GM12878 (cell line): ENCODE measurements at regions not wholly inside any gene's neighbourhood (a gene's known extent, or its start where the extent isn't known, plus 50 kb on each side); places are given as distances from the start of the nearest gene placed in this dataset.

Experiments used
- ATAC-seq: fragments of 200-7000 bp; cut with Tn5 transposase; 3 replicates; pipeline ENCODE4 v1.9.1; 2020; ENCODE audit warnings: mild to moderate bottlenecking, moderate library complexity
- BruUV-seq: library from RNA; stranded (reverse); fragments of 400-500 nt; replicated peaks from 2 replicates; lab custom pipeline; 2021; lab: Mats Ljungman, UMichigan
- CTCF ChIA-PET: fragments of 300-600 bp; sonication (Branson Sonifier 250); formaldehyde crosslinking; extraction: SDS; loops from one replicate; lab custom pipeline; 2021; ENCODE audit warnings: inconsistent platforms; lab: Yijun Ruan, JAX
- POLR2A ChIA-PET: fragments of 350-600 bp; formaldehyde crosslinking; extraction: SDS; loops from one replicate; lab custom pipeline; 2021; ENCODE audit warnings: inconsistent platforms; lab: Charles Lee
- RAD21 ChIA-PET: fragments of 300-600 bp; sonication (Branson Sonifier 250); formaldehyde crosslinking; loops from one replicate; lab custom pipeline; 2023; ENCODE audit warnings: antibody characterized with exemption; ENCODE audit not compliant: unreplicated experiment; lab: Charles Lee
- SMC1A ChIA-PET: fragments of 300-600 bp; sonication (Branson Sonifier 250); formaldehyde crosslinking; loops from one replicate; lab custom pipeline; 2023; ENCODE audit not compliant: unreplicated experiment, uncharacterized antibody; lab: Charles Lee
- DNase-seq: peaks from one replicate; pipeline ENCODE4 v3.0.0-alpha.2; 2011; ENCODE audit warnings: low read depth, low spot score
- FAIRE-seq: peaks from 3 replicates; lab custom pipeline; 2011; peaks lifted over from hg19 to GRCh38; lab: Jason Lieb, UNC
- H2AFZ ChIP-seq: 2 replicates; pipeline ENCODE4 v1.6.0; 2011; ENCODE audit warnings: low read depth, low read length, control low read depth; ENCODE audit not compliant: control insufficient read depth
- H3K27ac ChIP-seq: 2 replicates; pipeline ENCODE4 v1.5.1; 2011; ENCODE audit warnings: control low read depth; ENCODE audit not compliant: control insufficient read depth, insufficient read depth
- H3K27me3 ChIP-seq, 2 experiments: replicated peaks in 1 of 2; 2 replicates each; pipeline versions ENCODE4 v1.6.0 to v1.6.1; 2011; ENCODE audit warnings: low read length in 1 of 2; ENCODE audit not compliant: control insufficient read depth in 2 of 2, insufficient read depth in 2 of 2
- H3K36me3 ChIP-seq, 2 experiments: 2 replicates each; pipeline ENCODE4 v1.5.1; 2011; ENCODE audit warnings: low read length in 1 of 2; ENCODE audit not compliant: control insufficient read depth in 2 of 2, insufficient read depth in 2 of 2
- H3K4me1 ChIP-seq: 2 replicates; pipeline ENCODE4 v1.6.1; 2011; ENCODE audit warnings: mild to moderate bottlenecking, low read length, moderate library complexity, mixed read lengths; ENCODE audit not compliant: control insufficient read depth, insufficient read depth
- H3K4me2 ChIP-seq: 2 replicates; pipeline ENCODE4 v1.6.0; 2011; ENCODE audit warnings: control low read depth; ENCODE audit not compliant: control insufficient read depth, insufficient read depth
- H3K4me3 ChIP-seq: fragments of 200-600 bp; sonication (generic); 2 replicates; pipeline ENCODE4 v1.5.1; 2016
- H3K79me2 ChIP-seq: 2 replicates; pipeline ENCODE4 v1.6.0; 2011; ENCODE audit warnings: low read length; ENCODE audit not compliant: control insufficient read depth, insufficient read depth
- H3K9ac ChIP-seq: 2 replicates; pipeline ENCODE4 v1.8.0; 2011; ENCODE audit warnings: low read length, control low read depth, mixed read lengths; ENCODE audit not compliant: control insufficient read depth, insufficient read depth
- H3K9me3 ChIP-seq: replicated peaks from 3 replicates; pipeline ENCODE4 v1.5.1; 2011; ENCODE audit warnings: mild to moderate bottlenecking, low read length; ENCODE audit not compliant: control insufficient read depth, insufficient read depth
- H4K20me1 ChIP-seq: 2 replicates; pipeline ENCODE4 v1.6.0; 2011; ENCODE audit not compliant: control insufficient read depth, insufficient read depth
- ESRRA ChIP-seq: IDR thresholded peaks from 2 replicates; pipeline ENCODE4 v1.6.1; 2012; ENCODE audit warnings: mild to moderate bottlenecking, low read length, improper control_type of control experiment
- FOS ChIP-seq: IDR thresholded peaks from 3 replicates; pipeline ENCODE4 v1.6.1; 2011; ENCODE audit warnings: borderline replicate concordance; ENCODE audit not compliant: insufficient read length; ENCODE audit errors: extremely low read depth
- IKZF2 ChIP-seq, 2 experiments: fragments of 450-650 bp; IDR thresholded peaks; 2 replicates each; pipeline ENCODE4 v1.6.1; 2017; ENCODE audit warnings: mild to moderate bottlenecking in 2 of 2, moderate library complexity in 2 of 2
- LARP7 ChIP-seq: fragments of 450-650 bp; IDR thresholded peaks from 2 replicates; pipeline ENCODE4 v1.6.1; 2017; ENCODE audit warnings: mild to moderate bottlenecking
- RUNX3 ChIP-seq: IDR thresholded peaks from 2 replicates; pipeline ENCODE4 v1.6.1; 2012; ENCODE audit warnings: low read length, inconsistent platforms
- SMARCA5 ChIP-seq: fragments of 450-650 bp; IDR thresholded peaks from 2 replicates; pipeline ENCODE4 v1.6.1; 2017; ENCODE audit warnings: mild to moderate bottlenecking
- SPI1 ChIP-seq: IDR thresholded peaks from 2 replicates; pipeline ENCODE4 v1.6.1; 2011; ENCODE audit warnings: low read depth, mild to moderate bottlenecking, low read length, moderate library complexity, borderline replicate concordance; ENCODE audit not compliant: insufficient read depth
- SUZ12 ChIP-seq: fragments of 200-600 bp; sonication (generic); IDR thresholded peaks from one replicate; pipeline ENCODE4 v1.6.1; 2018; ENCODE audit warnings: antibody characterized with exemption, mild to moderate bottlenecking; ENCODE audit not compliant: unreplicated experiment
- WGBS: methylation state at CpG from one replicate; pipeline ENCODE4 v1.1.6; 2016; ENCODE audit warnings: low lambda C conversion rate; ENCODE audit not compliant: insufficient replicate concordance, insufficient coverage; ENCODE audit errors: missing lambda C conversion rate; 5-methylcytosine and 5-hydroxymethylcytosine counted together
- in situ Hi-C: fragments of 300-500 bp; cut with MboI; formaldehyde crosslinking; loops from 9 replicates; pipeline ENCODE4 v1.14.3; 2018; ENCODE audit warnings: mixed read lengths
- intact Hi-C: fragments of 100-400 bp; cut with micrococcal nuclease; formaldehyde crosslinking; loops from one replicate; pipeline ENCODE4 v1.14.2; 2022; ENCODE audit not compliant: unreplicated experiment
- TF ChIP-seq, protein P1 (sequence below): fragments of 450-650 bp; IDR thresholded peaks from 2 replicates; pipeline ENCODE4 v1.6.1; 2017; ENCODE audit warnings: low read depth, mild to moderate bottlenecking, moderate library complexity
- TF ChIP-seq, protein P2 (sequence below): IDR thresholded peaks from 2 replicates; pipeline ENCODE4 v1.6.1; 2012; ENCODE audit warnings: low read depth, low read length, improper control_type of control experiment

DNA sequence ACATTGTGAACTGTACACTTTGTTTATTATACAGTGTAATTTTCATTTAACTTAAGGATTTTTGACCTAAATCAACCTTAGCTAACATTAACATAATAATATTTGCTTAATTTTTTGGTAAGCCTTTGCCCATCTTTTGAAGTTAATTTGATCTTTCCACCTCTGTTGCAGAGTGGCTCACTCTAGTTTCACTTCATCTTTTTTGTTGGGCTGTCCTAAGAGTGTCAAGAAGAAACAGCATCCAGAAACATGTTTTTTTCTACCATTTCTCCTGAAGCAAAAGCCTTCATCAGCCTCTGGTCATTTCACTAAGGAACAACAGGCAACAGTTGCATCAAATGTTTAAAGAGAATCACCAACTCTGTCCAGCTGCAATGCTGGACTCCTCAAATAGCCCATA, 824.7 kb downstream of the REEP3 start:
- ChIA-PET CTCF (no interaction called here), SMC1A (no interaction called here), RAD21 (no interaction called here), POLR2A (no interaction called here)
- DNase-seq: no peak
- no TSS peak for BruUV-seq
- no peaks in the 10 kb centered on the region for H3K36me3 ChIP-seq
- intact Hi-C loops (no loop called here), in situ Hi-C loops (no loop called here)
- no peaks in the 10 kb centered on the region for H3K27me3 ChIP-seq
- ATAC-seq: no peak
- H3K4me1 ChIP-seq: no peaks in the 10 kb centered on the region
- no peak overlapping the region for H2AFZ ChIP-seq
- H3K4me2 ChIP-seq: no peak overlapping the region
- H3K79me2 ChIP-seq: no peaks in the 10 kb centered on the region
- H3K27ac ChIP-seq: no peak overlapping the region
- FAIRE-seq: no peak
- peak; percentile 62; the same call in 1 of the 2 replicates for TF ChIP-seq SPI1
- TF ChIP-seq RUNX3: no peak
- no peak overlapping the region for H3K9ac ChIP-seq
- H3K4me3 ChIP-seq: no peak overlapping the region
- H3K9me3 ChIP-seq: no peaks in the 10 kb centered on the region
- no peaks in the 10 kb centered on the region for H4K20me1 ChIP-seq

DNA sequence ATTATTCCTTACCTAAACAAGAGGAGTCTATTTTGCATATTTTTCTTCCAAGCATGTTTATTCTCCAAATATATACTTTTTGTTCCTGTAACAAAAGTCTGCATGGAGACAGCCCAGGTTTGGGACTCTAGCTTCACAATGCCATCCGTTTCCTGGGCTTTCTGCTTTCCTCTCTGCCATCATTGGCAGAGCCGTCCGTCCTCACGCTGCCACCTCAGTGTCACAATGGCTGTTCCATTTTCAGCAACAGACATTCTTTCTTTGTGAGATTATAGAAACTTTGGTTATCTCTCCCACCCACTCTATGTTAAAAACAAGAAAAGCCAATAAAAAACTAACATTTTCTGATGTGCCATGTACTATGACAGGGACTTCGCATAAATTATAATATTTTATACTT, 825.2 kb downstream of the REEP3 start:
- no peak overlapping the region for H2AFZ ChIP-seq
- FAIRE-seq (no peak), ATAC-seq (no peak), DNase-seq (no peak)
- no peaks in the 10 kb centered on the region for H4K20me1 ChIP-seq
- POLR2A ChIA-PET: no interaction called here
- SMC1A ChIA-PET: no interaction called here
- WGBS: 62% methylated on average over 5 of the region's 5 CpGs
- no peaks in the 10 kb centered on the region for H3K79me2 ChIP-seq
- no peaks in the 10 kb centered on the region for H3K27me3 ChIP-seq
- in situ Hi-C loops (no loop called here), intact Hi-C loops (no loop called here)
- CTCF ChIA-PET: no interaction called here
- H3K9ac ChIP-seq: no peak overlapping the region
- TF ChIP-seq IKZF2 (IDR thresholded peaks at IDR 0.05) (no peak), LARP7 (no peak), FOS (no peak), ESRRA (no peak), SUZ12 (no peak), SMARCA5 (no peak)
- TF ChIP-seq, protein P1, sequence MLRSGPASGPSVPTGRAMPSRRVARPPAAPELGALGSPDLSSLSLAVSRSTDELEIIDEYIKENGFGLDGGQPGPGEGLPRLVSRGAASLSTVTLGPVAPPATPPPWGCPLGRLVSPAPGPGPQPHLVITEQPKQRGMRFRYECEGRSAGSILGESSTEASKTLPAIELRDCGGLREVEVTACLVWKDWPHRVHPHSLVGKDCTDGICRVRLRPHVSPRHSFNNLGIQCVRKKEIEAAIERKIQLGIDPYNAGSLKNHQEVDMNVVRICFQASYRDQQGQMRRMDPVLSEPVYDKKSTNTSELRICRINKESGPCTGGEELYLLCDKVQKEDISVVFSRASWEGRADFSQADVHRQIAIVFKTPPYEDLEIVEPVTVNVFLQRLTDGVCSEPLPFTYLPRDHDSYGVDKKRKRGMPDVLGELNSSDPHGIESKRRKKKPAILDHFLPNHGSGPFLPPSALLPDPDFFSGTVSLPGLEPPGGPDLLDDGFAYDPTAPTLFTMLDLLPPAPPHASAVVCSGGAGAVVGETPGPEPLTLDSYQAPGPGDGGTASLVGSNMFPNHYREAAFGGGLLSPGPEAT: no peak
- TF ChIP-seq, protein P2, sequence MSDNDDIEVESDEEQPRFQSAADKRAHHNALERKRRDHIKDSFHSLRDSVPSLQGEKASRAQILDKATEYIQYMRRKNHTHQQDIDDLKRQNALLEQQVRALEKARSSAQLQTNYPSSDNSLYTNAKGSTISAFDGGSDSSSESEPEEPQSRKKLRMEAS: no peak
- RAD21 ChIA-PET: no interaction called here
- H3K36me3 ChIP-seq: no peaks in the 10 kb centered on the region
- no peak overlapping the region for H3K27ac ChIP-seq
- no TSS peak for BruUV-seq
- H3K4me1 ChIP-seq: no peaks in the 10 kb centered on the region
- no peaks in the 10 kb centered on the region for H3K9me3 ChIP-seq
- H3K4me3 ChIP-seq: no peak overlapping the region
- H3K4me2 ChIP-seq: no peak overlapping the region
